HG02759 (cell line): ENCODE measurements at regions not wholly inside any gene's neighbourhood (a gene's known extent, or its start where the extent isn't known, plus 50 kb on each side); places are given as distances from the start of the nearest gene placed in this dataset.

Source experiments
- ATAC-seq: cut with Tn5 transposase; IDR thresholded peaks from one replicate; pipeline ENCODE4 v1.9.1; 2021; ENCODE audit warnings: mild to moderate bottlenecking, moderate library complexity; ENCODE audit not compliant: unreplicated experiment

- no peak for ATAC-seq
These were observed 115.5 kb downstream of the TWIST2 start for GRCh38 chr2:238963161-238963970.

- no peak for ATAC-seq
These were observed 116.1 kb downstream of the TWIST2 start for GRCh38 chr2:238963971-238964328.

GRCh38 chr2:238964544-238965067 lies 116.7 kb downstream of the TWIST2 start:
- no peak for ATAC-seq

- no peak for ATAC-seq
These were observed 117.6 kb downstream of the TWIST2 start for GRCh38 chr2:238965371-238966071.

GRCh38 chr2:238966072-238966937 lies 118.4 kb downstream of the TWIST2 start:
- ATAC-seq: no peak

GRCh38 chr2:238967031-238967977 lies 119.4 kb downstream of the TWIST2 start:
- no peak for ATAC-seq

- ATAC-seq: no peak
These were observed 120.1 kb downstream of the TWIST2 start for GRCh38 chr2:238967978-238968360.

GRCh38 chr2:238968616-238969384 lies 120.9 kb downstream of the TWIST2 start:
- ATAC-seq: no peak

- ATAC-seq: no peak
These were observed 122.0 kb downstream of the TWIST2 start for GRCh38 chr2:238969857-238970256.

- peak; percentile 69 for ATAC-seq
These were observed 122.7 kb downstream of the TWIST2 start for GRCh38 chr2:238970553-238971081.

GRCh38 chr2:238971318-238972145 lies 123.6 kb downstream of the TWIST2 start:
- ATAC-seq: no peak

GRCh38 chr2:238972146-238972445 lies 124.2 kb downstream of the TWIST2 start:
- no peak for ATAC-seq

- ATAC-seq: no peak
These were observed 125.3 kb downstream of the TWIST2 start for GRCh38 chr2:238973038-238973739.

- ATAC-seq: no peak
These were observed 126.2 kb downstream of the TWIST2 start for GRCh38 chr2:238974081-238974480.

GRCh38 chr2:238974501-238975166 lies 126.7 kb downstream of the TWIST2 start:
- no peak for ATAC-seq

GRCh38 chr2:238975408-238975807 lies 127.5 kb downstream of the TWIST2 start:
- ATAC-seq: no peak

GRCh38 chr2:238978497-238978896 lies 130.6 kb downstream of the TWIST2 start:
- ATAC-seq: no peak
